ENCODE measurements at regions not wholly inside any gene's neighbourhood (a gene's known extent, or its start where the extent isn't known, plus 50 kb on each side); places are given as distances from the start of the nearest gene placed in this dataset.

DNA sequence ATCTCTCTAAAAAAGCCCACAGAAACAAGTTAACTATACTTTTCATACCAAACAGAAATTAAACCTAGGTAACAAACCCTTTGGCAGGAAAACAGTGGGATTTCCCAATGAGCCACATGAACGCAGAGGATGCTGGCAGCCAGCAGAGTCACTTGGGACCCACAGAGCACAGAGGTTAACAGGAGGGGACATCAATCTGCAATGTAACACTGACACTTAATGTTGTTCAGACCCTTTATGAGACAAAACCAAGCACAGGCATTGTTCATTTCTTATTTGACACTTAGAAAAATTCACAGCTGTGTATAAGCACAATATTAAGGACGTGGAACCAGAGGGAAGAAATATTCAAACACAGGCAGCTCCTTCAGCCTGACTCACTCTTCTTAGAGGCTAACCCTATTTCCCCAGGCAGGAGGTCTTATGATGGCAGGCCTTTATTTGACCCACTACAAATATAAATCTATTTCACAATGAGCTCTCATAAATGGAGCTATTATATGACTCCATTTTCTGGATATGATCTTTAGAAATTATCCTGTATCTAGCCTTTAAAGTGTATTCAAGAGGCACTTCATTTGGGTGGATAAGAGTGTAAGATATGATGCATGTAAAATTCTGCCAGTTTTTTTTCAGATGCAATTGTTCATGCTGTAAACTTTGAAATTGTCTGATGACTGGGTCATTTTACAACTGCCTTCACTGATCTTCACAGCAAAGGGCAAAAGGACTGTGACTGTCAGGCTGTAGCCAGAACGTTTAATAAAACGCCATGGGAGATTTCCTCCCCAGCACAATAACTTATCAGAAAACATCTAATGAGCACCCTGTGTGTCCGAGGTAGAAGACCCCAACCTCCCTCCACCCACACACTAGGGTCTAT, 132.8 kb upstream of the SATB2 start:
- Mint-ChIP-seq H3K27ac (ENCODE audit: low read depth, unreplicated experiment) (no peak overlapping the region), H3K4me1 (ENCODE audit: insufficient read depth, unreplicated experiment) (no peaks in the 10 kb centered on the region), H3K27me3 (ENCODE audit: insufficient read depth, unreplicated experiment) (peaks cover 54% of the 10 kb centered on the region), H3K4me3 (ENCODE audit: unreplicated experiment) (no peak overlapping the region), H3K36me3 (ENCODE audit: insufficient read depth, unreplicated experiment) (no peaks in the 10 kb centered on the region), H3K9me3 (ENCODE audit: unreplicated experiment) (no peaks in the 10 kb centered on the region)
- POLR2A ChIA-PET, result interaction anchor here (0.6 kb wide), 1 partner anchor 11 kb away, joined by 3 read pairs; no protein-coding TSS in a partner anchor
- DNase-seq (ENCODE audit: unreplicated experiment), result no peak
- TF ChIP-seq CTCF (IDR thresholded peaks at IDR 0.05; ENCODE audit: unreplicated experiment), result no peak
- BruUV-seq (replicated peaks), result no TSS peak
- intact Hi-C loops (cut with micrococcal nuclease), result no loop called here
- CTCF ChIA-PET, result interaction anchor here (1.0 to 1.2 kb wide), 2 partner anchors 9 to 627 kb away, joined by 3 to 4 read pairs; no protein-coding TSS in a partner anchor

DNA sequence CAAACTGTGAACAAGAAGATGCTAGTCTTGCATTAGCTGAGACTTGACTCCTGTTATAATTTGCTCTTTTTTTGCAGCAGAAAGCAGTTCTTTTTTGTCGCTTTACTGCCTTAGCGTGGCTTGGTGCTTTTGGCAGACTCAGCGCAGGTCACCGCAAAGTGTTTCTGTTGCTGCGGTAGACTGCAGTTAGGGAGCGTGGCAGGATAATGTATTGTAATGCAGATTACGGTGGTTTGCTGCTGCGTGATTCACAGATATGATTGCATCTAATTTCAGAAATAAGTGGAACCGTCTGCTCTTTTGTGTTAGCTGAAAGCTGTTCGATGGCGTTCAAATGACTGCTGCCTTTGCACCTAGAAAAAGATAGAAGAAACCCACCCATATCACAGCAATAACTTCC, 131.6 kb upstream of the SATB2 start:
- DNase-seq (ENCODE audit: unreplicated experiment), result no peak
- peaks cover 67% of the 10 kb centered on the region for H3K27me3 Mint-ChIP-seq (ENCODE audit: insufficient read depth, unreplicated experiment)
- no peaks in the 10 kb centered on the region for H3K9me3 Mint-ChIP-seq (ENCODE audit: unreplicated experiment)
- POLR2A ChIA-PET, result no interaction called here
- no peaks in the 10 kb centered on the region for H3K36me3 Mint-ChIP-seq (ENCODE audit: insufficient read depth, unreplicated experiment)
- no peak overlapping the region for H3K27ac Mint-ChIP-seq (ENCODE audit: low read depth, unreplicated experiment)
- intact Hi-C loops (cut with micrococcal nuclease), result no loop called here
- no peak overlapping the region for H3K4me3 Mint-ChIP-seq (ENCODE audit: unreplicated experiment)
- CTCF ChIA-PET, result interaction anchor here (0.6 to 0.7 kb wide), 2 partner anchors 41 to 588 kb away, joined by 3 read pairs; no protein-coding TSS in a partner anchor
- H3K4me1 Mint-ChIP-seq (ENCODE audit: insufficient read depth, unreplicated experiment), result no peaks in the 10 kb centered on the region
- no peak for TF ChIP-seq CTCF (IDR thresholded peaks at IDR 0.05; ENCODE audit: unreplicated experiment)
- no TSS peak for BruUV-seq (replicated peaks)

DNA sequence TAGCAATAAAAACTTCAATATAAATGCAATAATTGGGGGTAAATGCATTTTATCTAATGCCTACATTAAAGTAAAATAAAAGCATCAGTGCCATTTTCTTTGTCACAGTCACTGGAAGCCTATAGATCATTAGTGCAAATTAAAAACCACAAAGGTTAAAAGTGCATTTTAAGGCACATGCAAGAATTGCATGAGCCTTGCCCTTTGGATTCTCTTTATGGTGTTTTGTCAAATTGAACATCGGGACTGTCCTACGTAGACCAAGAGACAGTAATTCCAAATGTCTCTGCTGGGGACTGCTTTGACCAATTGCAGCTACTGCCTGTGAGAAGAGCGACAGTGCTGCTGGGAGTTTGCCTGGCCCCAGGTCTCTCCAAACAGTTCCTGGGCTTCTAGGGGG, 130.3 kb upstream of the SATB2 start:
- intact Hi-C loops (cut with micrococcal nuclease), result no loop called here
- TF ChIP-seq CTCF (IDR thresholded peaks at IDR 0.05; ENCODE audit: unreplicated experiment), result no peak
- peaks cover 79% of the 10 kb centered on the region for H3K27me3 Mint-ChIP-seq (ENCODE audit: insufficient read depth, unreplicated experiment)
- H3K4me1 Mint-ChIP-seq (ENCODE audit: insufficient read depth, unreplicated experiment), result no peaks in the 10 kb centered on the region
- H3K27ac Mint-ChIP-seq (ENCODE audit: low read depth, unreplicated experiment), result no peak overlapping the region
- no TSS peak for BruUV-seq (replicated peaks)
- H3K4me3 Mint-ChIP-seq (ENCODE audit: unreplicated experiment), result no peak overlapping the region
- no peaks in the 10 kb centered on the region for H3K9me3 Mint-ChIP-seq (ENCODE audit: unreplicated experiment)
- ChIA-PET CTCF (interaction anchor here (0.7 kb wide), 1 partner anchor 13 kb away, joined by 4 read pairs; no protein-coding TSS in a partner anchor), POLR2A (no interaction called here)
- no peaks in the 10 kb centered on the region for H3K36me3 Mint-ChIP-seq (ENCODE audit: insufficient read depth, unreplicated experiment)
- DNase-seq (ENCODE audit: unreplicated experiment), result no peak

GRCh38 chr2:199586646-199587045, 128.9 kb upstream of the SATB2 start:
- Mint-ChIP-seq H3K4me1 (ENCODE audit: insufficient read depth, unreplicated experiment) (no peaks in the 10 kb centered on the region), H3K27ac (ENCODE audit: low read depth, unreplicated experiment) (no peak overlapping the region), H3K9me3 (ENCODE audit: unreplicated experiment) (no peaks in the 10 kb centered on the region), H3K27me3 (ENCODE audit: insufficient read depth, unreplicated experiment) (peaks cover 93% of the 10 kb centered on the region), H3K4me3 (ENCODE audit: unreplicated experiment) (no peak overlapping the region), H3K36me3 (ENCODE audit: insufficient read depth, unreplicated experiment) (no peaks in the 10 kb centered on the region)
- no peak for DNase-seq (ENCODE audit: unreplicated experiment)
- no TSS peak for BruUV-seq (replicated peaks)
- POLR2A ChIA-PET, result no interaction called here
- CTCF ChIA-PET, result no interaction called here
- intact Hi-C loops (cut with micrococcal nuclease), result no loop called here
- TF ChIP-seq CTCF (IDR thresholded peaks at IDR 0.05; ENCODE audit: unreplicated experiment), result no peak
